ENCODE measurements at regions not wholly inside any gene's neighbourhood (a gene's known extent, or its start where the extent isn't known, plus 50 kb on each side); places are given as distances from the start of the nearest gene placed in this dataset.
"Not testable (repeated sequence)": the region's sequence is repeated elsewhere in the genome, so short reads cannot be mapped to it uniquely, and the experiment has no call there.

DNA sequence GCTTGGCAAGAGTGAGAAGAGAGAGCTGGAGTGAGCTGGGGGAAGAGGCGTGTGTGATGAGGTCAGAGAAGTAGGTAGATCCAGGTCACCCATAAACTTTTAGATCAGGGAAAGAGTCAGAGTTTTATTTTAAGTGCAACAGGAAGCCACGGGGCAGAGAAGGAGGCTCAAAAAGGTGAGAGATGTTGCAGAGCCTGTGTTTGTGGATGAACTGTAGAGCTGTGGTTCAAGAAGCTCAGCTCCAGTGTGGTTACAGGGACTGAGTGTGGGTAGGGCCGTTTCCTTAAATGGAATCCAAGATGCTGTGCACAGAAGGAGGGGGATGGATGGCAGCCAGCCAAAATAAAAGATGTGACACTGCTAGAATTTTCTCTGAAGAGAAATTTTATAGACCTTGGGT lies 337.2 kb downstream of the SATB1 start:
- H3K27ac ChIP-seq, result no peak overlapping the region
- no peaks in the 10 kb centered on the region for H3K9me3 ChIP-seq
- H3K36me3 ChIP-seq, result no peaks in the 10 kb centered on the region
- no peaks in the 10 kb centered on the region for H3K27me3 ChIP-seq
- no peak for TF ChIP-seq POLR2A (IDR thresholded peaks at IDR 0.05)
- TF ChIP-seq EP300 (IDR thresholded peaks at IDR 0.05), result no peak
- no peak for TF ChIP-seq POLR2AphosphoS5 (IDR thresholded peaks at IDR 0.05)
- TF ChIP-seq, protein P1, sequence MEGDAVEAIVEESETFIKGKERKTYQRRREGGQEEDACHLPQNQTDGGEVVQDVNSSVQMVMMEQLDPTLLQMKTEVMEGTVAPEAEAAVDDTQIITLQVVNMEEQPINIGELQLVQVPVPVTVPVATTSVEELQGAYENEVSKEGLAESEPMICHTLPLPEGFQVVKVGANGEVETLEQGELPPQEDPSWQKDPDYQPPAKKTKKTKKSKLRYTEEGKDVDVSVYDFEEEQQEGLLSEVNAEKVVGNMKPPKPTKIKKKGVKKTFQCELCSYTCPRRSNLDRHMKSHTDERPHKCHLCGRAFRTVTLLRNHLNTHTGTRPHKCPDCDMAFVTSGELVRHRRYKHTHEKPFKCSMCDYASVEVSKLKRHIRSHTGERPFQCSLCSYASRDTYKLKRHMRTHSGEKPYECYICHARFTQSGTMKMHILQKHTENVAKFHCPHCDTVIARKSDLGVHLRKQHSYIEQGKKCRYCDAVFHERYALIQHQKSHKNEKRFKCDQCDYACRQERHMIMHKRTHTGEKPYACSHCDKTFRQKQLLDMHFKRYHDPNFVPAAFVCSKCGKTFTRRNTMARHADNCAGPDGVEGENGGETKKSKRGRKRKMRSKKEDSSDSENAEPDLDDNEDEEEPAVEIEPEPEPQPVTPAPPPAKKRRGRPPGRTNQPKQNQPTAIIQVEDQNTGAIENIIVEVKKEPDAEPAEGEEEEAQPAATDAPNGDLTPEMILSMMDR (IDR thresholded peaks at IDR 0.05), result no peak
- DNase-seq, result peak in 1 of 2 donors; percentile 21
- no peaks in the 10 kb centered on the region for H3K4me1 ChIP-seq
- 34 to 53% (median 46%) methylated on average over 3 of the region's 3 CpGs for WGBS, 5 donors
- H3K4me3 ChIP-seq, result no peak overlapping the region
- intact Hi-C loops (cut with DNase I; ENCODE audit: low total_unique reads), result no loop called here

DNA sequence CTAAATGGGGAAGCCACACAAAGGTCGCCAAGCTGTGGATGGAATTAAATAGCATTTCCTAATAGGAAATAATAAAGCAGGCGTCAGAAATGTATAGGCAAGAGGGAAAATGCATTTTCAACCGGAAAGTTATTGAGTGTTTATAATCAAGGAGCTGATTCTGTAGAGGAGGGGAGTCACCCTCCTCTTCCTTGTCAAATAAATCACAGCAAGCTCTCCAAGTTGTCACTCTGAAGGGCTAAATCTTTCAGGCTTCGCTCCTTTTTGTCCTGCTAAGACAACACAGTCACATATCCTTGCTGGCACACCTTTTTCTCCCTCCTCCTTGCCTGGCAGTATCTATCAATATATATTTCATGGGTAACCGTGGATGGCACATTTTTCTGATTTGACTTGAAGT lies 338.4 kb downstream of the SATB1 start:
- no peaks in the 10 kb centered on the region for H3K4me1 ChIP-seq
- no peaks in the 10 kb centered on the region for H3K9me3 ChIP-seq
- 48 to 54% (median 51%) methylated on average over 5 of the region's 5 CpGs for WGBS, 5 donors
- no peak overlapping the region for H3K27ac ChIP-seq
- TF ChIP-seq EP300 (IDR thresholded peaks at IDR 0.05) (no peak), POLR2AphosphoS5 (IDR thresholded peaks at IDR 0.05) (no peak), POLR2A (IDR thresholded peaks at IDR 0.05) (no peak)
- TF ChIP-seq, protein P1 (IDR thresholded peaks at IDR 0.05), result no peak
- H3K27me3 ChIP-seq, result no peaks in the 10 kb centered on the region
- no peak for DNase-seq
- intact Hi-C loops (cut with DNase I; ENCODE audit: low total_unique reads), result no loop called here
- H3K4me3 ChIP-seq, result no peak overlapping the region
- no peaks in the 10 kb centered on the region for H3K36me3 ChIP-seq

DNA sequence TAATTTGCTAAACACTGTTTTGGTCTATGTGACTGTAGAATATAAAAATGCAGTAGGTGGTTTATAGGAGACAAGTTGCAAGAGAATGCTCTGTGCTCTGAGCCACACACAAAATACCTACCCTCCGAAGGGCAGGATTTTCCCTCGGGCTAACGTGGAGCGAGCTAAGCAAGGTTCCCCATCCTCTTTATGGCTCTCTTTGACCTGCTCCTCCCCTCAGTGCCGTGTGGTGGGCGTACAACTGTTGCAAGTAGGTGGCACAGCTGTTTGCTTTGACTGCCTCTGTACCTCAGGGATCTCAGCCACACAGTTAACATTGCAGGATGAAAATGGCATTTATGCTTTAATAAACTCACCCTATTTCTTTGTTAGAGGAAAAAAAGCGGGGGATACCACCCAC lies 339.1 kb downstream of the SATB1 start:
- H3K27me3 ChIP-seq, result no peaks in the 10 kb centered on the region
- H3K4me1 ChIP-seq, result no peaks in the 10 kb centered on the region
- no peak overlapping the region for H3K27ac ChIP-seq
- H3K36me3 ChIP-seq, result no peaks in the 10 kb centered on the region
- DNase-seq, result no peak
- no peak overlapping the region for H3K4me3 ChIP-seq
- TF ChIP-seq EP300 (IDR thresholded peaks at IDR 0.05) (no peak), POLR2AphosphoS5 (IDR thresholded peaks at IDR 0.05) (no peak), POLR2A (IDR thresholded peaks at IDR 0.05) (no peak)
- TF ChIP-seq, protein P1 (IDR thresholded peaks at IDR 0.05), result no peak
- WGBS, 5 donors, result 55 to 78% (median 64%) methylated on average over 7 of the region's 7 CpGs
- H3K9me3 ChIP-seq, result no peaks in the 10 kb centered on the region
- intact Hi-C loops (cut with DNase I; ENCODE audit: low total_unique reads), result no loop called here

DNA sequence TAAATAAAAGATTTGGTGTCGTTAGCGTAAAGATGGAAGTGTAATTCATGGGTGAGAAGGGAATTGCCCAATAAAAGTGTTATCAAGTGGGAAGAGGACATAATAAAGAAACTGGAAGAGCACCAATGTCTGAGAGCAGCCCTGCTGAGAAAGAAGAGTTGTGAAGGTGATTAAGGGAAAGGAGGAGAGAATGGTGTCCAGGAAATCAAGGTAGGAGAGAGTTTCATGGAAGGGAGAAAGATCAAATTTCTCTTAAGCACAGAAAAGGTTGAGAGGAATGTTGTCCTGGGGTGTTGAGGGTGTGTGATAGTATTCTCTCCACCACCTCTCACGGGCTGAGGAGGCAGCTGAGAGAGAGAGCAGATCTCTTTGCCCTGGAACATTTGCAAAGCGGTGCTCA lies 339.7 kb downstream of the SATB1 start:
- DNase-seq, result no peak
- intact Hi-C loops (cut with DNase I; ENCODE audit: low total_unique reads), result no loop called here
- TF ChIP-seq, protein P1 (IDR thresholded peaks at IDR 0.05), result no peak
- TF ChIP-seq EP300 (IDR thresholded peaks at IDR 0.05) (no peak), POLR2AphosphoS5 (IDR thresholded peaks at IDR 0.05) (no peak), POLR2A (IDR thresholded peaks at IDR 0.05) (no peak)
- 61 to 81% (median 71%) methylated on average over 4 of the region's 4 CpGs for WGBS, 5 donors
- H3K27ac ChIP-seq, result no peak overlapping the region
- no peaks in the 10 kb centered on the region for H3K4me1 ChIP-seq
- H3K36me3 ChIP-seq, result no peaks in the 10 kb centered on the region
- no peak overlapping the region for H3K4me3 ChIP-seq
- H3K9me3 ChIP-seq, result no peaks in the 10 kb centered on the region
- no peaks in the 10 kb centered on the region for H3K27me3 ChIP-seq

DNA sequence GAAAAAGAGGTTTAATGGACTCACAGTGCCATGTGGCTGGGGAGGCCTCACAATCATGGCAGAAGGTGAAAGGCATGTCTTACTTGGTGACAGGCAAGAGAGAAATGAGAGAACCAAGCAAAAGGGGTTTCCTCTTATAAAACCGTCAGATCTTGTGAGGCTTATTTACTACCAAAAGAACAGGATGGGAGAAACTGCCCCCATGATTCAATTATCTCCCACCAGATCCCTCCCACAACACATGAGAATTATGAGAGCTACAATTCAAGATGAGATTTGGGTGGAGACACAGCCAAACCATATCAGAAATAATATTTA lies 340.8 kb upstream of the TBC1D5 start:
- H3K27me3 ChIP-seq; intact Hi-C loops (cut with DNase I; ENCODE audit: low total_unique reads); DNase-seq; H3K4me3 ChIP-seq; H3K36me3 ChIP-seq; H3K9me3 ChIP-seq; H3K27ac ChIP-seq; H3K4me1 ChIP-seq: not testable (repeated sequence)
- 75 to 100% (median 92%) methylated on average over 1 of the region's 1 CpG for WGBS, 5 donors

All from stomach (tissue), 8 donors.